H1 (cell line): ENCODE measurements at regions not wholly inside any gene's neighbourhood (a gene's known extent, or its start where the extent isn't known, plus 50 kb on each side); places are given as distances from the start of the nearest gene placed in this dataset.

Experiments used
- CTCF ChIA-PET: fragments of 300-600 bp; sonication (Branson Sonifier 250); formaldehyde crosslinking; loops from one replicate; lab custom pipeline; 2021; ENCODE audit not compliant: partially characterized antibody; lab: Charles Lee
- POLR2A ChIA-PET: fragments of 300-600 bp; sonication (Branson Sonifier 250); formaldehyde crosslinking; loops from one replicate; lab custom pipeline; 2021; ENCODE audit warnings: inconsistent platforms; ENCODE audit not compliant: partially characterized antibody; lab: Charles Lee
- DNase-seq, 2 experiments: peaks; one replicate each; pipeline versions ENCODE4 v3.0.0 to v3.0.0-alpha.2; 2010 to 2022; ENCODE audit warnings: low spot score in 2 of 2, low read depth in 1 of 2, mixed read lengths in 1 of 2
- FAIRE-seq: peaks from 2 replicates; lab custom pipeline; 2011; peaks lifted over from hg19 to GRCh38; lab: Jason Lieb, UNC
- H2AFZ ChIP-seq: 2 replicates; pipeline ENCODE4 v1.8.1; 2012; ENCODE audit warnings: low read length, inconsistent platforms
- H2AK5ac ChIP-seq: 2 replicates; pipeline ENCODE4 v1.6.1; 2013; ENCODE audit warnings: low read depth, low read length
- H2BK120ac ChIP-seq: replicated peaks from 2 replicates; pipeline ENCODE3; 2013; ENCODE audit warnings: low read depth, low read length, inconsistent platforms
- H2BK12ac ChIP-seq: 2 replicates; pipeline ENCODE4 v1.6.1; 2013; ENCODE audit warnings: low read depth, low read length
- H2BK15ac ChIP-seq: 2 replicates; pipeline ENCODE4 v1.6.1; 2013; ENCODE audit warnings: low read length
- H2BK20ac ChIP-seq: 2 replicates; pipeline ENCODE4 v1.6.1; 2013; ENCODE audit warnings: low read length
- H2BK5ac ChIP-seq: 2 replicates; pipeline ENCODE4 v1.6.1; 2013; ENCODE audit warnings: low read depth, low read length
- H3K14ac ChIP-seq: 2 replicates; pipeline ENCODE4 v1.6.1; 2013; ENCODE audit warnings: inconsistent platforms; ENCODE audit not compliant: insufficient read length
- H3K18ac ChIP-seq: 2 replicates; pipeline ENCODE4 v1.6.1; 2013; ENCODE audit warnings: low read length; ENCODE audit errors: extremely low read depth
- H3K23ac ChIP-seq: 2 replicates; pipeline ENCODE4 v1.6.1; 2013; ENCODE audit warnings: inconsistent platforms; ENCODE audit not compliant: insufficient read length
- H3K23me2 ChIP-seq: 2 replicates; pipeline ENCODE4 v1.6.1; 2013; ENCODE audit warnings: low read depth, low read length
- H3K27ac ChIP-seq: 2 replicates; pipeline ENCODE4 v1.6.1; 2011; ENCODE audit warnings: low read depth, low read length, inconsistent platforms
- H3K27me3 ChIP-seq, 4 experiments: replicated peaks in 1 of 4; 1 replicate in 1 of 4; 2 replicates in 3 of 4; pipeline versions ENCODE4 v1.6.1 to v1.8.1; 2011 to 2013; ENCODE audit warnings: low read length in 3 of 4, mild to moderate bottlenecking in 3 of 4, inconsistent platforms in 2 of 4, mixed read lengths in 2 of 4, moderate library complexity in 1 of 4; ENCODE audit not compliant: control insufficient read depth in 3 of 4, insufficient read depth in 3 of 4; ENCODE audit errors: extremely low read depth in 1 of 4
- H3K36me3 ChIP-seq, 4 experiments: 2 replicates each; pipeline versions ENCODE4 v1.6.1 to v1.8.1; 2011 to 2013; ENCODE audit warnings: mild to moderate bottlenecking in 4 of 4, low read length in 3 of 4, moderate library complexity in 2 of 4, control low read depth in 1 of 4, inconsistent platforms in 1 of 4; ENCODE audit not compliant: insufficient read depth in 4 of 4, control insufficient read depth in 2 of 4
- H3K4ac ChIP-seq: replicated peaks from 2 replicates; pipeline ENCODE3; 2013; ENCODE audit warnings: low read length, low read depth, mixed read lengths, inconsistent platforms; ENCODE audit not compliant: insufficient read length
- H3K4me1 ChIP-seq, 4 experiments: replicated peaks in 1 of 4; 1 replicate in 1 of 4; 2 replicates in 3 of 4; pipeline versions ENCODE4 v1.6.1 to v1.8.1; 2011 to 2013; ENCODE audit warnings: low read length in 3 of 4, inconsistent platforms in 2 of 4, mixed read lengths in 1 of 4; ENCODE audit not compliant: insufficient read depth in 4 of 4, control insufficient read depth in 3 of 4
- H3K4me2 ChIP-seq, 2 experiments: 2 replicates each; pipeline versions ENCODE4 v1.6.1 to v1.8.1; 2011 to 2013; ENCODE audit warnings: low read depth in 2 of 2, low read length in 2 of 2, control low read depth in 1 of 2, inconsistent platforms in 1 of 2, mild to moderate bottlenecking in 1 of 2; ENCODE audit not compliant: insufficient read depth in 1 of 2
- H3K4me3 ChIP-seq, 4 experiments: fragments of 200-600, 300-600 bp in 1 of 4; sonication (generic), shearing (Covaris generic), sonication (Bioruptor Twin) in 1 of 4; 2 replicates each; pipeline versions ENCODE4 v1.5.1 to v1.8.1; 2011 to 2016; ENCODE audit warnings: low read length in 4 of 4, low read depth in 3 of 4, control low read depth in 2 of 4, inconsistent platforms in 2 of 4, mild to moderate bottlenecking in 2 of 4, mixed read lengths in 1 of 4, moderate library complexity in 1 of 4; ENCODE audit not compliant: insufficient read depth in 2 of 4; ENCODE audit errors: extremely low read depth in 1 of 4
- H3K56ac ChIP-seq: replicated peaks from 2 replicates; pipeline ENCODE3; 2013; ENCODE audit warnings: low read depth, mild to moderate bottlenecking, mixed read lengths, low read length, inconsistent platforms; ENCODE audit not compliant: insufficient read length
- H3K79me1 ChIP-seq: 2 replicates; pipeline ENCODE4 v1.6.1; 2013; ENCODE audit warnings: low read depth, low read length, control low read depth
- H3K79me2 ChIP-seq, 2 experiments: 2 replicates each; pipeline versions ENCODE4 v1.6.1 to v1.8.1; 2012 to 2013; ENCODE audit warnings: low read length in 2 of 2, mild to moderate bottlenecking in 2 of 2, inconsistent platforms in 1 of 2; ENCODE audit not compliant: insufficient read depth in 2 of 2, control insufficient read depth in 1 of 2
- H3K9ac ChIP-seq, 4 experiments: replicated peaks in 1 of 4; 1 replicate in 1 of 4; 2 replicates in 3 of 4; pipeline versions ENCODE4 v1.6.1 to v1.8.1; 2011 to 2013; ENCODE audit warnings: low read depth in 3 of 4, low read length in 3 of 4, control low read depth in 2 of 4, mild to moderate bottlenecking in 2 of 4, moderate library complexity in 2 of 4, inconsistent platforms in 1 of 4; ENCODE audit errors: extremely low read depth in 1 of 4
- H3K9me3 ChIP-seq, 2 experiments: 2 replicates each; pipeline versions ENCODE4 v1.6.1 to v1.8.1; 2012 to 2013; ENCODE audit warnings: mild to moderate bottlenecking in 2 of 2, moderate library complexity in 2 of 2, control low read depth in 1 of 2, inconsistent platforms in 1 of 2, low read depth in 1 of 2, low read length in 1 of 2, mixed read lengths in 1 of 2; ENCODE audit not compliant: insufficient read depth in 2 of 2
- H4K20me1 ChIP-seq, 2 experiments: replicated peaks in 1 of 2; 2 replicates each; pipeline versions ENCODE3 to v1.8.1; 2011 to 2013; ENCODE audit warnings: inconsistent platforms in 2 of 2, low read length in 2 of 2, mild to moderate bottlenecking in 1 of 2; ENCODE audit not compliant: insufficient read depth in 2 of 2, control insufficient read depth in 1 of 2
- H4K5ac ChIP-seq: 2 replicates; pipeline ENCODE4 v1.6.1; 2013; ENCODE audit warnings: low read length, low read depth, mixed read lengths, inconsistent platforms; ENCODE audit not compliant: insufficient read length
- H4K8ac ChIP-seq: 2 replicates; pipeline ENCODE4 v1.8.0; 2013; ENCODE audit warnings: mild to moderate bottlenecking, moderate library complexity, low read length, inconsistent platforms; ENCODE audit not compliant: insufficient read depth; ENCODE audit errors: extremely low read depth
- H4K91ac ChIP-seq: replicated peaks from 2 replicates; pipeline ENCODE3; 2013; ENCODE audit warnings: low read length, mixed read lengths, inconsistent platforms; ENCODE audit not compliant: insufficient read length
- BCL11A ChIP-seq, 2 experiments: IDR thresholded peaks; one replicate each; pipeline ENCODE4 v1.6.1; 2011; ENCODE audit warnings: low read depth in 2 of 2, low read length in 2 of 2, mild to moderate bottlenecking in 2 of 2
- EZH2 ChIP-seq: fragments of 200-600 bp; sonication (generic); IDR thresholded peaks from 2 replicates; pipeline ENCODE4 v1.7.1; 2012; ENCODE audit warnings: low read depth, mild to moderate bottlenecking, moderate library complexity, low read length, inconsistent platforms; ENCODE audit not compliant: severe bottlenecking
- GABPA ChIP-seq: IDR thresholded peaks from 2 replicates; pipeline ENCODE4 v1.6.1; 2011; ENCODE audit warnings: mild to moderate bottlenecking, low read length, moderate library complexity, borderline replicate concordance; ENCODE audit not compliant: insufficient read depth
- JUND ChIP-seq: IDR thresholded peaks from 2 replicates; pipeline ENCODE4 v1.6.1; 2011; ENCODE audit warnings: mild to moderate bottlenecking, improper control_type of control experiment, low read length
- KDM1A ChIP-seq: fragments of 200-600, 300-600 bp; sonication (generic); IDR thresholded peaks from 2 replicates; pipeline ENCODE4 v1.7.1; 2016; ENCODE audit warnings: mild to moderate bottlenecking, low read length, borderline replicate concordance
- KDM4A ChIP-seq: IDR thresholded peaks from one replicate; pipeline ENCODE4 v1.7.1; 2012; ENCODE audit warnings: low read depth, mild to moderate bottlenecking, moderate library complexity, low read length, inconsistent platforms; ENCODE audit not compliant: severe bottlenecking
- PHF8 ChIP-seq: fragments of 200-600 bp; sonication (generic); conservative IDR thresholded peaks from 2 replicates; pipeline ENCODE4 v1.7.1; 2012; ENCODE audit warnings: low read depth, mild to moderate bottlenecking, inconsistent platforms, low read length, moderate library complexity
- POLR2A ChIP-seq, 2 experiments: IDR thresholded peaks; 1 replicate in 1 of 2; 2 replicates in 1 of 2; pipeline ENCODE4 v1.6.1; 2011; ENCODE audit warnings: low read depth in 2 of 2, low read length in 2 of 2, mild to moderate bottlenecking in 2 of 2; ENCODE audit errors: control extremely low read depth in 1 of 2
- RAD21 ChIP-seq, 2 experiments: IDR thresholded peaks in 1 of 2; conservative IDR thresholded peaks in 1 of 2; 2 replicates each; pipeline ENCODE4 v1.6.1; 2011; ENCODE audit warnings: low read depth in 2 of 2, low read length in 2 of 2, improper control_type of control experiment in 1 of 2, inconsistent platforms in 1 of 2, mild to moderate bottlenecking in 1 of 2, moderate library complexity in 1 of 2
- TAF1 ChIP-seq: IDR thresholded peaks from 2 replicates; pipeline ENCODE4 v1.6.1; 2011; ENCODE audit warnings: mild to moderate bottlenecking, low read depth, low read length
- TEAD4 ChIP-seq: IDR thresholded peaks from 2 replicates; pipeline ENCODE4 v1.6.1; 2012; ENCODE audit warnings: low read depth, low read length, inconsistent platforms, mixed read lengths
- WGBS, 2 experiments: shearing (Covaris generic) in 1 of 2; methylation state at CpG; one replicate each; pipeline versions ENCODE4 v1.1.6 to v1.1.7; 2013 to 2015; ENCODE audit warnings: low lambda C conversion rate in 2 of 2, mixed read lengths in 2 of 2, inconsistent platforms in 1 of 2, low coverage in 1 of 2, missing lambda C conversion rate in 1 of 2; ENCODE audit not compliant: insufficient replicate concordance in 2 of 2, insufficient coverage in 1 of 2, insufficient read length in 1 of 2; ENCODE audit errors: extremely low coverage in 1 of 2, missing lambda C conversion rate in 1 of 2; 5-methylcytosine and 5-hydroxymethylcytosine counted together

- no peak overlapping the region for H3K23ac ChIP-seq
- no peak overlapping the region for H2AK5ac ChIP-seq
- no peaks in the 10 kb centered on the region for H3K27me3 ChIP-seq
- no peak overlapping the region for H2BK12ac ChIP-seq
- WGBS, 2 experiments, result 93% methylated on average over 8 of the region's 8 CpGs; no CpG with 5 or more reads in 1 of the 2 experiments
- H4K91ac ChIP-seq, result no peak overlapping the region
- no peaks in the 10 kb centered on the region for H3K9me3 ChIP-seq
- H3K14ac ChIP-seq, result no peak overlapping the region
- no peak for DNase-seq
- H3K4me1 ChIP-seq, result no peaks in the 10 kb centered on the region; a peak in 3 of 7 replicates
- no peak overlapping the region for H2BK120ac ChIP-seq
- H3K79me1 ChIP-seq, result no peaks in the 10 kb centered on the region
- no peak overlapping the region for H3K4ac ChIP-seq
- no peaks in the 10 kb centered on the region for H3K36me3 ChIP-seq
- no peaks in the 10 kb centered on the region for H3K79me2 ChIP-seq
- ChIA-PET POLR2A (no interaction called here), CTCF (interaction anchor here (1.0 to 1.8 kb wide), 7 partner anchors 40 to 690 kb away, joined by 3 to 6 read pairs (median 3); no protein-coding TSS in a partner anchor)
- no peak overlapping the region for H3K4me2 ChIP-seq
- no peak for FAIRE-seq
- no peak overlapping the region for H4K8ac ChIP-seq
- H3K18ac ChIP-seq, result no peak overlapping the region
- no peak overlapping the region for H2BK5ac ChIP-seq
- no peak overlapping the region for H4K5ac ChIP-seq
- H3K4me3 ChIP-seq, result no peak overlapping the region
- H2BK15ac ChIP-seq, result no peak overlapping the region
- no peaks in the 10 kb centered on the region for H4K20me1 ChIP-seq
- H2BK20ac ChIP-seq, result no peak overlapping the region
- no peak overlapping the region for H3K56ac ChIP-seq
- no peak overlapping the region for H2AFZ ChIP-seq
- no peak overlapping the region for H3K27ac ChIP-seq
- no peak overlapping the region for H3K9ac ChIP-seq
- H3K23me2 ChIP-seq, result no peaks in the 10 kb centered on the region
- TF ChIP-seq BCL11A (IDR thresholded peaks at IDR 0.05; ENCODE audit: low read depth in 2 of 2, low read length in 2 of 2) (no peak), POLR2A (IDR thresholded peaks at IDR 0.05; ENCODE audit: control extremely low read depth in 1 of 2, low read depth in 2 of 2, low read length in 2 of 2) (no peak), KDM4A (no peak), TEAD4 (no peak), TAF1 (no peak), GABPA (no peak), PHF8 (no peak), RAD21 (IDR thresholded peaks at IDR 0.05 in 1 of 2, conservative IDR thresholded peaks at IDR 0.05 in 1 of 2; ENCODE audit: low read depth in 2 of 2, low read length in 2 of 2) (no peak), EZH2 (no peak), JUND (no peak), KDM1A (no peak)
Measured at GRCh38 chr2:234286118-234286598, 210.7 kb downstream of the ARL4C start.
